ENCODE measurements at regions not wholly inside any gene's neighbourhood (a gene's known extent, or its start where the extent isn't known, plus 50 kb on each side); places are given as distances from the start of the nearest gene placed in this dataset.

DNA sequence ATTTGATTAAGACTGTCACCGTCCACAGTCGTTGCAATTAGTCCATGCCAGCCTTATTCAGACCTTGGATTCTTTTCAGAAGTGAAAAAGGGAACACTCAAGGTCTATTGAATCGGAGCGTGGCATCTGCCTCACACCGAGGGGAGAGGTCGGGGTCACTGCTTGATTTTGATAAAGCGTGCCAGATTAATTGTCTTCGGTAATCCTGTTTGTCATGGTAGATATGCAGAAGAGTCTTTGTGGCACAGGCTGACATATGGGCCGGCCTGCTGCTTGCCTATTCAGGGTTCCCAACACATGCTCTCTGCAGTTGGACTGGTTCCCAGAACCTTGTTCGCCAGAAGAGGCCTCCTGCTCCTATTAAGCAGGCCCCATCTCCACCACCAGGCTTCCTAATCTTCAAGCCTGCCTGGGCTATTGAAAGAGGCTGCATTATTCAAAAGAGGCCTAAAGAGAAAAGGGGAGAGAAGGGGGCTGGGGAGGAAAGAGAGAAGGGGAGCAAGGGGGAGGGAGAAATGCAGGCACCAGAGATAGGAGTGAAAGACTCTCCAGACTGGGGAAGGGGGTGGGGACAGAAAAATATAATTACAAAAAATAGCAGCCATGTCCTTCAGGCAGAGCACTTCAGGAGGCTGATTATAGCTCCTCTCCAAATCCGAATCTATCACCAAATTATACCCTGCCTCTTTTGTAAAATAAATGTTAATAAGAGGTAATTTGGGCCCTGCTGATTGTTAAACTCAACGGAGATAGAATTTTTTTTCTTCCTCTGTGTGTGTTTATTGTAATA is 611.3 kb downstream of the HDGFL1 start:
- no peak for DNase-seq
- no peaks in the 10 kb centered on the region for H3K36me3 Mint-ChIP-seq
- Histone ChIP-seq H3K27ac (ENCODE audit: low read depth, low read length) (no peak overlapping the region), H3K4me1 (ENCODE audit: insufficient read depth, low read length) (no peaks in the 10 kb centered on the region), H3K9me3 (ENCODE audit: low read length) (no peaks in the 10 kb centered on the region), H3K4me3 (ENCODE audit: low read length) (no peak overlapping the region), H3K27me3 (ENCODE audit: insufficient read depth, low read length, poor library complexity, severe bottlenecking) (no peaks in the 10 kb centered on the region), H3K36me3 (ENCODE audit: insufficient read depth, low read length) (no peaks in the 10 kb centered on the region)
- H3K4me3 Mint-ChIP-seq = no peak overlapping the region
- H3K27me3 Mint-ChIP-seq = no peaks in the 10 kb centered on the region
- H3K4me1 Mint-ChIP-seq = no peaks in the 10 kb centered on the region
- ChIA-PET CTCF (no interaction called here), POLR2A (no interaction called here)
- peaks cover 3 to 8% (median 4%) of the 10 kb centered on the region in 5 donors for H3K9me3 Mint-ChIP-seq
- H3K27ac Mint-ChIP-seq = no peak overlapping the region

DNA sequence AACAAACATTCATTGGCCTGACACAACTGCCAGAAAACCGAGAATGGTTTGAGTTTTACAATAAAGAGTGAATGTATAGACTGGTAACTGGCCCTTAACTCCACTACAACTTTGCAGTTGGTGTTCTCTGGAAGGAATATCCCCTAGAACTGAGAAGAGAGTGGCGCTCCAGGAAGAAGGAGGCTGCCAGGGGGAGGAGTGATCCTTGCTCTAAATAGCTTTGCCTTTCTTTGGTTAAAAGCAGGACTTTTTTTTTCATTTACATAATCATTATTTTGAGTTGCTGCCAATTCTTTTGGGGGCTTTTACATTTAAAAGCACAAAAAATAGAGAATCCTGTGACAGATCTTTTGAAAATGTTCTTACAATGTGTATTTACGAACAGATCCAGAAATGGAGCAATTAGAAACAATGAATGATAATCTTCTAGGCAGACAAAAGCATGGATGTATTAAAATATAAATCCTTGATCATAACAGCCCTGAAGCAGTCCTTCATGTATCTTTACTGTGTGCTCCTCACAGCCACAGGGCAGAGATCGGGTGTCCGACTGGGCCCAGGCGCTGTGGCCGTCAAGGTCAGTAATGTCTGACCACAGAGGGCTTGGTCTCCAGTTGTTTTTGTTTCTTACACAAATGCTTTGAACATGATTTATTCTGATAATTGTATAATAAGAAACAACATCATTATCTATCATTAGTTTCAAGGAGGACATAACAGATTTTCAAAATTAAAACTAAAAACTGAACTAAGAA is 612.2 kb downstream of the HDGFL1 start:
- H3K9me3 Mint-ChIP-seq = peaks cover 3 to 8% (median 4%) of the 10 kb centered on the region in 5 donors
- no peaks in the 10 kb centered on the region for H3K27me3 Mint-ChIP-seq
- Histone ChIP-seq H3K27me3 (ENCODE audit: insufficient read depth, low read length, poor library complexity, severe bottlenecking) (no peaks in the 10 kb centered on the region), H3K36me3 (ENCODE audit: insufficient read depth, low read length) (no peaks in the 10 kb centered on the region), H3K9me3 (ENCODE audit: low read length) (no peaks in the 10 kb centered on the region), H3K4me1 (ENCODE audit: insufficient read depth, low read length) (no peaks in the 10 kb centered on the region), H3K4me3 (ENCODE audit: low read length) (no peak overlapping the region), H3K27ac (ENCODE audit: low read depth, low read length) (no peak overlapping the region)
- H3K4me1 Mint-ChIP-seq = no peaks in the 10 kb centered on the region
- H3K27ac Mint-ChIP-seq = no peak overlapping the region
- DNase-seq = no peak
- ChIA-PET POLR2A (no interaction called here), CTCF (no interaction called here)
- H3K36me3 Mint-ChIP-seq = no peaks in the 10 kb centered on the region
- no peak overlapping the region for H3K4me3 Mint-ChIP-seq

DNA sequence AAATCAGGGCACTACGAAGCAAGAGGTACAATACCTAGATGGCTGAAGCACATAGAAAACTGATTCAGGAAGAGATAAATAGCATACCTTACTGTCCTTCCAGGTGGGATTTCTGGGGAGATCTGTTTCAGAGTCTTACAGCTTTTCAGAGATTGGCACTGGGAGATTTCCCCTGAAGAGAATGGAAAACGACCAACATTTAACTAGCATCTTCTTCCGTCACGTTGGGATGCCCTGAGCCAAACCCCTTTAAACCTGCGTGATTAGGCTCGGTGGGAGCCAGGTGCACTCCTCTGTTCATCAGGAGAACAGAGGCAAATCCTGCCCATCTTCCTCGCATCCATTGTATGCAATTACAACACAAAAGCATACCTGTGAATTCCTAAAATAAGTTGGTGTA is 614.5 kb downstream of the HDGFL1 start:
- Histone ChIP-seq H3K4me3 (ENCODE audit: low read length) (no peak overlapping the region), H3K27me3 (ENCODE audit: insufficient read depth, low read length, poor library complexity, severe bottlenecking) (no peaks in the 10 kb centered on the region), H3K9me3 (ENCODE audit: low read length) (no peaks in the 10 kb centered on the region), H3K27ac (ENCODE audit: low read depth, low read length) (no peak overlapping the region), H3K36me3 (ENCODE audit: insufficient read depth, low read length) (no peaks in the 10 kb centered on the region), H3K4me1 (ENCODE audit: insufficient read depth, low read length) (no peaks in the 10 kb centered on the region)
- DNase-seq = no peak
- no peak overlapping the region for H3K27ac Mint-ChIP-seq
- POLR2A ChIA-PET = no interaction called here
- CTCF ChIA-PET = no interaction called here
- H3K4me1 Mint-ChIP-seq = no peaks in the 10 kb centered on the region
- peaks cover 0 to 7% (median 3%) of the 10 kb centered on the region in 5 donors for H3K9me3 Mint-ChIP-seq
- no peak overlapping the region for H3K4me3 Mint-ChIP-seq
- no peaks in the 10 kb centered on the region for H3K27me3 Mint-ChIP-seq
- no peaks in the 10 kb centered on the region for H3K36me3 Mint-ChIP-seq

DNA sequence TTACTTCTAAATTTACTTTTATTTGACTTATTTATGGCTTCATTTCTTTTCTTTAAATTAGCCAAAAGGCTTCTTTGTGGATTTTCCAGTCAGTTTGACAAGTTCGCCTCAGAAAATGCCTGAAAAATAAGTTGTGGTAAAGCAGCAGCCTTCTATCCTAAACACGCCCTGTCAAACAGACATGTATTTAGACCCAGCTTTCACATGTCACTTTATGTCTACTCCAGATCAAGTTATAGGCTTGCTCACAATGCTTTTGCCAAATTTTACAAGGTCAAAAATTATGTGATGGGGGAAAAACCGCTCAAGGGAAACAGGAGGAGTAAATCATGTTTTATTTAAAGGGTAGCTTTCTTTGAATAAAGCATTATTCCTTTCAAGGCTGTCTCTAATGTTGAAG is 615.0 kb downstream of the HDGFL1 start:
- no peaks in the 10 kb centered on the region for H3K4me1 ChIP-seq (ENCODE audit: insufficient read depth, low read length)
- H3K9me3 ChIP-seq (ENCODE audit: low read length) = no peaks in the 10 kb centered on the region
- no peaks in the 10 kb centered on the region for H3K27me3 ChIP-seq (ENCODE audit: insufficient read depth, low read length, poor library complexity, severe bottlenecking)
- H3K4me3 Mint-ChIP-seq = no peak overlapping the region
- H3K4me3 ChIP-seq (ENCODE audit: low read length) = no peak overlapping the region
- no peaks in the 10 kb centered on the region for H3K36me3 Mint-ChIP-seq
- H3K27ac Mint-ChIP-seq = no peak overlapping the region
- no peak for DNase-seq
- no peaks in the 10 kb centered on the region for H3K4me1 Mint-ChIP-seq
- POLR2A ChIA-PET = no interaction called here
- no peak overlapping the region for H3K27ac ChIP-seq (ENCODE audit: low read depth, low read length)
- CTCF ChIA-PET = no interaction called here
- no peaks in the 10 kb centered on the region for H3K27me3 Mint-ChIP-seq
- H3K9me3 Mint-ChIP-seq = peaks cover 0 to 7% (median 4%) of the 10 kb centered on the region in 5 donors
- H3K36me3 ChIP-seq (ENCODE audit: insufficient read depth, low read length) = no peaks in the 10 kb centered on the region

DNA sequence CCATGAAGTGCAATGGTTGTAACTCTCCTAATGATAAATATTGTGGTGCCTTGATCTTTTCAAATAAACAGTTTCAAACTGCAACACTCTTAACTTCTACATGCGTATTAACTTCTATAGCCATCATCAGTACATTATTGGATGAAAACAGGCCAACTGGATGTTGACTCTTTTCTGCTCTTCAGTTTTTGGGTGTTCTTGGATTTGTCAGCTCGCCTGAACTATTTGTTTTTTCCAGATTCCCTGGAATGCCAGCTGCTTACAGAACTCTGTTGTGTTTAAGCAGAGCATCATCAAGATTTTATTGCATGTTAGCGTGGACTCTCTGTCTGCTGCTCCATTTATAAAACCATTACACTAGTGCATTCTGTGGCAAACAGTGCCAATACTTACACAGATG is 626.1 kb downstream of the HDGFL1 start:
- Mint-ChIP-seq H3K4me1 (no peaks in the 10 kb centered on the region), H3K27me3 (peaks cover 0 to 2% of the 10 kb centered on the region in 2 donors), H3K4me3 (no peak overlapping the region), H3K27ac (no peak overlapping the region), H3K9me3 (peaks cover 2 to 24% (median 6%) of the 10 kb centered on the region in 5 donors), H3K36me3 (no peaks in the 10 kb centered on the region)
- ChIA-PET POLR2A (no interaction called here), CTCF (no interaction called here)
- no peaks in the 10 kb centered on the region for H3K27me3 ChIP-seq (ENCODE audit: insufficient read depth, low read length, poor library complexity, severe bottlenecking)
- H3K36me3 ChIP-seq (ENCODE audit: insufficient read depth, low read length) = no peaks in the 10 kb centered on the region
- H3K27ac ChIP-seq (ENCODE audit: low read depth, low read length) = no peak overlapping the region
- H3K9me3 ChIP-seq (ENCODE audit: low read length) = no peaks in the 10 kb centered on the region
- H3K4me3 ChIP-seq (ENCODE audit: low read length) = no peak overlapping the region
- no peaks in the 10 kb centered on the region for H3K4me1 ChIP-seq (ENCODE audit: insufficient read depth, low read length)
- DNase-seq = no peak

DNA sequence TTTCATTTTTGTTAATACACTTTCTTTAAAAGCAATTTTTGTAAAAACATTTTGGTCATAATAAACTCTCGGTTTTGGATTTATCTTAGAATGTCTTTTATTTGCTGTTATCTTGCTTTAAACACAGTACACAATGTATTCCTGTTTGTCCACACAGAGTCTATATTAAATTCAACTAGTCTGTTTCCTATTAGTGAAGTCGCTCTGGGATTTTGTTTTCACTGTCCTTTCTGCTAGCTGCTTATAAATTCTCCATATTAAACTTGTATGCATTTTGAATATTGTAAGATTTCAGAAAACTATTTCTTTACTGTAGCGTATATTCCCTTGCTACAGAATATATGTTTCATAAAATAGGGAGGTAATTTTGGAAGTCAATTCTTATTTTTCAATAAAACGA is 630.2 kb downstream of the HDGFL1 start:
- no peak overlapping the region for H3K27ac ChIP-seq (ENCODE audit: low read depth, low read length)
- Mint-ChIP-seq H3K4me1 (no peaks in the 10 kb centered on the region), H3K4me3 (no peak overlapping the region), H3K27me3 (peaks cover 0 to 2% of the 10 kb centered on the region in 2 donors), H3K36me3 (no peaks in the 10 kb centered on the region), H3K9me3 (peaks cover 2 to 13% (median 6%) of the 10 kb centered on the region in 5 donors), H3K27ac (no peak overlapping the region)
- H3K4me3 ChIP-seq (ENCODE audit: low read length) = no peak overlapping the region
- H3K27me3 ChIP-seq (ENCODE audit: insufficient read depth, low read length, poor library complexity, severe bottlenecking) = no peaks in the 10 kb centered on the region
- ChIA-PET POLR2A (no interaction called here), CTCF (no interaction called here)
- DNase-seq = no peak
- no peaks in the 10 kb centered on the region for H3K9me3 ChIP-seq (ENCODE audit: low read length)
- no peaks in the 10 kb centered on the region for H3K36me3 ChIP-seq (ENCODE audit: insufficient read depth, low read length)
- H3K4me1 ChIP-seq (ENCODE audit: insufficient read depth, low read length) = no peaks in the 10 kb centered on the region

DNA sequence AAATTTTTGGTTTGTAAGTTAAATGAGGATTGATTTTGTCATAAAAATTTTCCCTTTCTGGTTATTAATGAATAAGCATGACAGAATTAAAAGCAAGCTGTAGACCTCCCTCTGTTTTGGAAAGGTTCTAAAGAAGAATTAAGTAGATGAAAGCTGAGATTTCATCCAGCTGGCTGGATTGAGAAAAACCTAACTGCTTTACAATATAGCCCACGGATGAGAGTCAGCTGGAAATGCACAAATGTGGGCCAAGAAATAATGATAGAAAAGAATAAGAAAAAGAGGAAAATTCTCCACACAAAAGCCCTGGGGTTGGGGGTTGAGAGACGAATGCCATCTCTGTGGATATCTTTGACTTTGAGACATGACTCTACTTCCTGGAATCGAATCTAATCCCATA is 631.6 kb downstream of the HDGFL1 start:
- Mint-ChIP-seq H3K9me3 (peaks cover 0 to 14% (median 6%) of the 10 kb centered on the region in 5 donors), H3K36me3 (no peaks in the 10 kb centered on the region), H3K27me3 (no peaks in the 10 kb centered on the region), H3K4me3 (no peak overlapping the region), H3K4me1 (no peaks in the 10 kb centered on the region), H3K27ac (no peak overlapping the region)
- H3K9me3 ChIP-seq (ENCODE audit: low read length) = no peaks in the 10 kb centered on the region
- no peaks in the 10 kb centered on the region for H3K27me3 ChIP-seq (ENCODE audit: insufficient read depth, low read length, poor library complexity, severe bottlenecking)
- H3K4me1 ChIP-seq (ENCODE audit: insufficient read depth, low read length) = no peaks in the 10 kb centered on the region
- no peak for DNase-seq
- POLR2A ChIA-PET = no interaction called here
- H3K4me3 ChIP-seq (ENCODE audit: low read length) = no peak overlapping the region
- CTCF ChIA-PET = no interaction called here
- H3K36me3 ChIP-seq (ENCODE audit: insufficient read depth, low read length) = no peaks in the 10 kb centered on the region
- no peak overlapping the region for H3K27ac ChIP-seq (ENCODE audit: low read depth, low read length)

DNA sequence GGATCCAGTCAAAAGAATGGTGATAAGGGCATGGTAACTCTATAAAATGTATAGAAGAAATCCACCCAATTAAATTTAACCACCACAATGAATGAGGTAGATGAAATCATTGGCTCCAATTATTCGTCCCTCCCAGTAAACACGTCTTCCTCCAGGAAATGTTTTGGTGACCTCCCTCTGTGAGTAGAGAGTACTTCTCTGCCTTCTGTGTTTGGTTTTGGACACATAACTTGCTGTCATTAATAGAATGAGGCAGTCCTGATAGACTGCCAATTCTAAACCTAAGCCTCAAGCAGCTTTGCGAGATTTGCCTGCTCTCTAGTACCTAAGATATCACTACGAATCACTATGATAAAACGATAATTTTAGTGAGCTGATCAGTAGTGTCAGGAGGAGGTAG is 632.8 kb downstream of the HDGFL1 start:
- Histone ChIP-seq H3K27me3 (ENCODE audit: insufficient read depth, low read length, poor library complexity, severe bottlenecking) (no peaks in the 10 kb centered on the region), H3K27ac (ENCODE audit: low read depth, low read length) (no peak overlapping the region), H3K4me3 (ENCODE audit: low read length) (no peak overlapping the region), H3K4me1 (ENCODE audit: insufficient read depth, low read length) (no peaks in the 10 kb centered on the region), H3K9me3 (ENCODE audit: low read length) (no peaks in the 10 kb centered on the region), H3K36me3 (ENCODE audit: insufficient read depth, low read length) (no peaks in the 10 kb centered on the region)
- Mint-ChIP-seq H3K27me3 (no peaks in the 10 kb centered on the region), H3K36me3 (no peaks in the 10 kb centered on the region), H3K9me3 (peaks cover 0 to 19% (median 6%) of the 10 kb centered on the region in 5 donors), H3K4me3 (no peak overlapping the region), H3K27ac (no peak overlapping the region), H3K4me1 (no peaks in the 10 kb centered on the region)
- no peak for DNase-seq
- POLR2A ChIA-PET = no interaction called here
- CTCF ChIA-PET = no interaction called here

All from CD8-positive, alpha-beta memory T cell (primary cell).